GM13976 (cell line): ENCODE measurements at regions not wholly inside any gene's neighbourhood (a gene's known extent, or its start where the extent isn't known, plus 50 kb on each side); places are given as distances from the start of the nearest gene placed in this dataset.

Experiments used
- DNase-seq: peaks from one replicate; pipeline ENCODE4 v3.0.0; 2012; ENCODE audit warnings: low spot score
- CTCF ChIP-seq: IDR thresholded peaks from 2 replicates; pipeline ENCODE4 v1.5.1; 2012; ENCODE audit warnings: borderline replicate concordance, mild to moderate bottlenecking; ENCODE audit not compliant: insufficient read depth; ENCODE audit errors: extremely low read depth, missing control alignments, control extremely low read depth
- in situ Hi-C: fragments of 300-500 bp; cut with MboI; formaldehyde crosslinking; loops from one replicate; pipeline ENCODE4 v1.12.0; 2022; ENCODE audit warnings: low sequenced_read_pairs, mixed read lengths, inconsistent platforms; ENCODE audit not compliant: unreplicated experiment

GRCh38 chr19:16023146-16023915 lies 53.0 kb upstream of the TPM4 start:
- no peak for TF ChIP-seq CTCF
- peak; percentile 25 for DNase-seq
- in situ Hi-C loops = no loop called here

GRCh38 chr19:16024266-16025107 lies 51.8 kb upstream of the TPM4 start:
- no peak for DNase-seq
- no peak for TF ChIP-seq CTCF
- in situ Hi-C loops = loop anchor here (25.0 kb wide), 2 partner anchors 363 to 387 kb away; partner anchors contain the start of gene CYP4F3

- DNase-seq = peak; percentile 55
- TF ChIP-seq CTCF = no peak
- in situ Hi-C loops = loop anchor here (25.0 kb wide), 2 partner anchors 362 to 388 kb away; partner anchors contain the start of gene CYP4F3
Measured at GRCh38 chr19:16025108-16026101, 50.9 kb upstream of the TPM4 start.

GRCh38 chr19:16026131-16026530 lies 50.2 kb upstream of the TPM4 start:
- no peak for TF ChIP-seq CTCF
- DNase-seq = no peak
- in situ Hi-C loops = loop anchor here (25.0 kb wide), 2 partner anchors 361 to 389 kb away; partner anchors contain the start of gene CYP4F3
